Gastroesophageal sphincter (tissue), 3 donors: ENCODE measurements at regions not wholly inside any gene's neighbourhood (a gene's known extent, or its start where the extent isn't known, plus 50 kb on each side); places are given as distances from the start of the nearest gene placed in this dataset.

Source experiments
- CTCF ChIP-seq, 4 experiments: fragments of 200-600 bp in 2 of 4; fragments of 450-650 bp in 2 of 4; sonication (generic) in 1 of 4; IDR thresholded peaks; one replicate each; pipeline ENCODE4 v1.5.1; 2017 to 2019; ENCODE audit warnings: antibody characterized with exemption in 4 of 4, mild to moderate bottlenecking in 2 of 4, moderate library complexity in 2 of 4
- POLR2A ChIP-seq, 2 donors: fragments of 450-650 bp; IDR thresholded peaks; one replicate each; pipeline ENCODE4 v1.6.1; 2017; ENCODE audit warnings: antibody characterized with exemption in 2 of 2, mild to moderate bottlenecking in 2 of 2, moderate library complexity in 1 of 2

- no peak for TF ChIP-seq CTCF (IDR thresholded peaks at IDR 0.05)
- no peak for TF ChIP-seq POLR2A (IDR thresholded peaks at IDR 0.05)
These were observed 88.1 kb upstream of the CCDC90B start for GRCh38 chr11:83374311-83374710.
